ENCODE measurements at regions not wholly inside any gene's neighbourhood (a gene's known extent, or its start where the extent isn't known, plus 50 kb on each side); places are given as distances from the start of the nearest gene placed in this dataset.
"Not testable (repeated sequence)": the region's sequence is repeated elsewhere in the genome, so short reads cannot be mapped to it uniquely, and the experiment has no call there.

DNA sequence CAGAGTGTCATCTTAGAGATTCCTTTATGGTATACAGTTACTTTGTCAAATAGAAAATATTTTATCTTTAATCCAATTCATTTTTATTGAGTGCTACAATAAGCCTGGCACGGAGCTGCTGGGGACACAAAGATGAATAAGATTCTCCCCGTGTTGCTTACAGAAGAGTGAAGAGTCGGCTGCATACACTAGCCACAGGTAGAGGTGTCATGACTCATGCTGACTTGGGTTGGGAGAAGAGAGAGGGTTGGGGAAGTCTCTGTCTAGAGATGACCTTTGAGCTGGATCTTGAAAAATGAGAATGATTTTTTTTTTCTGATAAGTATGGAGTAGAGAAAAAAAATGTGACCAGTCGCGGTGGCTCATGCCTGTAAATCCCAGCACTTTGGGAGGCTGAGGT, 289.9 kb upstream of the CELF2 start:
- no peaks in the 10 kb centered on the region for H3K36me3 ChIP-seq (ENCODE audit: control insufficient read depth, insufficient read depth, low read length)
- 91 to 93% methylated on average over 2 to 3 of the region's 5 CpGs for WGBS, 2 experiments (ENCODE audit: insufficient coverage in 2 of 2)
- no peak overlapping the region for H3K27ac ChIP-seq (ENCODE audit: low read depth, low read length, severe bottlenecking)
- no peak overlapping the region for H3K4me3 ChIP-seq (ENCODE audit: extremely low read depth, insufficient read depth, low read length, poor library complexity, severe bottlenecking)
- no peaks in the 10 kb centered on the region for H3K9me3 ChIP-seq (ENCODE audit: control insufficient read depth, low read length)
- no peaks in the 10 kb centered on the region for H3K4me1 ChIP-seq (ENCODE audit: control insufficient read depth, insufficient read depth, low read length, poor library complexity, severe bottlenecking)

DNA sequence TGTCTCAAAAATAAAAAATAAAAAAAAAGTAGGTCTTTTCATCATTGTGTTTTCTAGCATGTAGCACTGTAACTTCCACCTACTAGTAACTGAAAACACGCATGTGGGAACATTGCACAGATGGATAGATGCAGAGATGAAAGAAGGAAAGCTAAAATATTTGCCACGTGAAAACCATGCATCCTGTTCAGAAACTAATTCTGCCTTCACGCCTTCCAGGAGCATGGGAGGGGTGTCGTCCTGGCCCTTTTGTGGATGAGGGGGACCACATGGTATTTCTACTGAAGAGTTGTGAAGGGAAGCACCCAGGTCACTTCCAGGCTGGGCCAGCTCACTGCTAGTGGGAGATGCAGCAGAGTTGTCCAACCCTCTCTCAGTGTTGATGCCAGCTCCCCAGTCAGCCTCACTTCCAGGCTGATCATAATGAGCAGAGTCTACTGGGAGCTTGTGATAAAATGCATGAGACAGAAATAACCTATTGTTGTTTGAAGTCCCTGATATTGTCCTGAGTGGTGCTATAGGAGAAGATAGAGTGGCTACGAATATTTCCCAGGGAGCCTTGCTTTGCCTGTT, 287.1 kb upstream of the CELF2 start:
- Histone ChIP-seq H3K36me3 (ENCODE audit: control insufficient read depth, insufficient read depth, low read length) (no peaks in the 10 kb centered on the region), H3K9me3 (ENCODE audit: control insufficient read depth, low read length) (no peaks in the 10 kb centered on the region), H3K4me3 (ENCODE audit: extremely low read depth, insufficient read depth, low read length, poor library complexity, severe bottlenecking) (no peak overlapping the region), H3K4me1 (ENCODE audit: control insufficient read depth, insufficient read depth, low read length, poor library complexity, severe bottlenecking) (no peaks in the 10 kb centered on the region), H3K27ac (ENCODE audit: low read depth, low read length, severe bottlenecking) (no peak overlapping the region)
- WGBS, 2 experiments (ENCODE audit: insufficient coverage in 2 of 2) = 93% methylated on average over 4 to 5 of the region's 5 CpGs

DNA sequence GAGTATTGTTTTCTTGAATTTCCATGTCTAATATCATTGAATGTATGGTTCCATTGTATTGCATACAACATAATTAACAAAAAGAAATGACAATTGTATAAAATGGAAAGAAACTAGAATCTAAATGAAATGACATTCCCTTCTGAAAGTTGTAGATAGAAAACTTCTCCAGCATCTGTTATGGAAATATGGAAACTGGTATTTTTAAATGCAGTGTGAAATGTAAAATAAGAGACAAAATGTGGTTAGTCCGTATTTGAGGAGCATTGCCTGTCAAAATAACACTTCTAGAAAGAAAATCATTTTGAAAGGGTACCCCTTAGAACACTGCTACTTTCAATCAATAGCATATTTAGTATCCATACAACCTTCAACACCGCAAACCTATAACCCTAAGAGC, 286.3 kb upstream of the CELF2 start:
- no CpG with 5 or more reads among the region's 2 CpGs for WGBS, 2 experiments (ENCODE audit: insufficient coverage in 2 of 2)
- no peak overlapping the region for H3K27ac ChIP-seq (ENCODE audit: low read depth, low read length, severe bottlenecking)
- H3K4me3 ChIP-seq (ENCODE audit: extremely low read depth, insufficient read depth, low read length, poor library complexity, severe bottlenecking) = no peak overlapping the region
- no peaks in the 10 kb centered on the region for H3K36me3 ChIP-seq (ENCODE audit: control insufficient read depth, insufficient read depth, low read length)
- no peaks in the 10 kb centered on the region for H3K9me3 ChIP-seq (ENCODE audit: control insufficient read depth, low read length)
- no peaks in the 10 kb centered on the region for H3K4me1 ChIP-seq (ENCODE audit: control insufficient read depth, insufficient read depth, low read length, poor library complexity, severe bottlenecking)

DNA sequence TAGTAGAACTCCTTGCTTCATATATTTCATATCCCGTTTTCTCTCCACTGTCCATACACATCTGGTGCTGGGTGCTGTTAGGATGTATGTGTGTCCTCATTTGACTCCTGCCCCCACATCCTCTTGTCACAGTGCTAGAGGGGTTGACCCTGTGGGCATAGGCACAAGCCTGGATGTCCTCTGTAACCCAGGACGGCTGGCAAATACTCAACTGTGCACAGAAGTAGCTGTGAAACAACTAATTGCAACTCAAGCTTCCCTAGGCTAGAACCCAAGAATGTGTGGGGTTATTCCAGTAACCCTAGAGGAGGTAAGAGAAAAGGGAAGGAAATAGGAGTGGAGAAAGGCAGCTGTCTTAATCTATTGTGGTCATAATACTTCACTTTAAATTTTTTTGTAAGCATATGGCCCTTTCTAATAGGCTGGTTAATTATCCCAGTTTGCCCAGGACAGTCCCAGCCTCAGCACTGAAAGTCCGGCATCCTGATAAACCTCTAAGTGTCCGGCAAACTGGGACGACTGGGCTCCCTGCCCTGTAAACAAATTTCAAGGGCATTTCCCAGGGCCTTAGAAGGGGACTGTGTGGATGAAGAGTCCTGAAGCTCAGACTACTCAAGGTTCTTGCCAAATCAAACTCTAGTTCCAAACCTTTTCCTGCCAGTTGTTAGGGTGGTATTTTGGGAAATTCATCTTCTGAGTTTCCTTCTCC, 283.2 kb upstream of the CELF2 start:
- H3K36me3 ChIP-seq (ENCODE audit: control insufficient read depth, insufficient read depth, low read length) = no peaks in the 10 kb centered on the region
- no peaks in the 10 kb centered on the region for H3K4me1 ChIP-seq (ENCODE audit: control insufficient read depth, insufficient read depth, low read length, poor library complexity, severe bottlenecking)
- no peak overlapping the region for H3K4me3 ChIP-seq (ENCODE audit: extremely low read depth, insufficient read depth, low read length, poor library complexity, severe bottlenecking)
- H3K9me3 ChIP-seq (ENCODE audit: control insufficient read depth, low read length) = no peaks in the 10 kb centered on the region
- H3K27ac ChIP-seq (ENCODE audit: low read depth, low read length, severe bottlenecking) = no peak overlapping the region
- 96% methylated on average over 4 of the region's 5 CpGs; no CpG with 5 or more reads in 1 of the 2 experiments for WGBS, 2 experiments (ENCODE audit: insufficient coverage in 2 of 2)

DNA sequence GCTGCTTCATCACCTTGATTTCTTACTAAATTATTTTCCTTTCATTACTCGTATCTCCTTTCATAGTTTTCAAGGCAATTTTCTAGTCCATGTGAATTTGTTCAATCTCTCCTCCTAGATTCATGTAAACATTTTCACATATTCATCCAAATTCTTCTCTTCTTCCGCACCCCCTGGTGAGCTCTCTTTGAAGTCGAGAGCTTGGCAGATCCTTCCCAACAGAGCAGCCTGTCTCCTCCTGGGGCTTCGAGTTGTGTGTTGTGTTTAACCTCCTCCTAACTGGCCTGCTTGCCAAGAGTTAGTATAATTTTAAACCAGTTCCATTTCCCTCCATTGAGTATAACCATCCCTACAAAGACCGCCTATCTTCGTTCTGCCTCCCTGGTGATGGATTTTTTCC, 272.4 kb upstream of the CELF2 start:
- Histone ChIP-seq H3K4me3 (ENCODE audit: extremely low read depth, insufficient read depth, low read length, poor library complexity, severe bottlenecking) (no peak overlapping the region), H3K4me1 (ENCODE audit: control insufficient read depth, insufficient read depth, low read length, poor library complexity, severe bottlenecking) (no peaks in the 10 kb centered on the region)
- 73% methylated on average over 2 to 4 of the region's 6 CpGs for WGBS, 2 experiments (ENCODE audit: insufficient coverage in 2 of 2)

DNA sequence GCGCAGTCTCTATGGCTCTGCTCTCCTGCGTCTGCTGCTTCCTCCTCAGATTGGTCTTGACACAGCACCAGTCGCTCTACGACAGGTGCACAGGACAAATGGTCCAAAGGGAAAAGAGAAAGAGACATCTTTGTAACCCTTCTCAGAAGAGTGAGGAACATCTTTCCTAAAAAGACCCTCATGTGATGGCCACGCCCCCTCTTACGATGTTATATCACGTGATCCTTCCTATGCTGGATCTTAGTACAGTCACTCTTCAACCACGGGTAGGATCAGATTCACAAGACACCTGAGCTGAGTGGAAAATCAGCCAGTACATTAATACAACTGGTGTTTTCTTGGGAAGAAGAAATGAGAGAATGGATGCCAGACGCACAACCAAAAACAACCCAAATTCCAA, 262.2 kb upstream of the CELF2 start:
- Histone ChIP-seq H3K9me3 (ENCODE audit: control insufficient read depth, low read length) (no peaks in the 10 kb centered on the region), H3K27ac (ENCODE audit: low read depth, low read length, severe bottlenecking) (no peak overlapping the region), H3K4me3 (ENCODE audit: extremely low read depth, insufficient read depth, low read length, poor library complexity, severe bottlenecking) (no peak overlapping the region), H3K36me3 (ENCODE audit: control insufficient read depth, insufficient read depth, low read length) (no peaks in the 10 kb centered on the region), H3K4me1 (ENCODE audit: control insufficient read depth, insufficient read depth, low read length, poor library complexity, severe bottlenecking) (no peaks in the 10 kb centered on the region)
- 93% methylated on average over 7 of the region's 9 CpGs; no CpG with 5 or more reads in 1 of the 2 experiments for WGBS, 2 experiments (ENCODE audit: insufficient coverage in 2 of 2)

More for the DNA sequence above, 272.4 kb upstream of the CELF2 start:
- Histone ChIP-seq H3K27ac (ENCODE audit: low read depth, low read length, severe bottlenecking) (no peak overlapping the region), H3K9me3 (ENCODE audit: control insufficient read depth, low read length) (no peaks in the 10 kb centered on the region), H3K36me3 (ENCODE audit: control insufficient read depth, insufficient read depth, low read length) (no peaks in the 10 kb centered on the region)

DNA sequence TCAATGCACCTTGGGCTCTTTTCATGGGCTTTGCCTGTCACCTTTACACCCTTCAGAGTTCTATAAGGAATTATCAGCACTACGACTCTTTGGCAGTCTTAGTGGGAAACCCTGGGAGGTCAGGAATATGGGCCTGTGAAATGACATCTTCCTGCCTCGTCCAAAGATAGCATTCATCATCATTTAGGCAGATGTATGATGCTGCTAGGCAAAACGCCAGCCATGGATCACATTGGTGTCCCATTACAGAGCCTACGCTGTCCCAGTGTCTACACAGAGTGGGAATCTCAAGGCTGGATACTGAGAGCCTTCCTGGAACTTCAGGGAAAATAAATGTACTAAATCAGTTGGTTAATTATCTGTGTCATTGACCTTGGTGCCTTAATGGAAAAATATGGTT, 259.4 kb upstream of the CELF2 start:
- Histone ChIP-seq H3K4me3 (ENCODE audit: extremely low read depth, insufficient read depth, low read length, poor library complexity, severe bottlenecking) (no peak overlapping the region), H3K9me3 (ENCODE audit: control insufficient read depth, low read length) (no peaks in the 10 kb centered on the region), H3K27ac (ENCODE audit: low read depth, low read length, severe bottlenecking) (no peak overlapping the region), H3K4me1 (ENCODE audit: control insufficient read depth, insufficient read depth, low read length, poor library complexity, severe bottlenecking) (no peaks in the 10 kb centered on the region), H3K36me3 (ENCODE audit: control insufficient read depth, insufficient read depth, low read length) (no peaks in the 10 kb centered on the region)
- WGBS, 2 experiments (ENCODE audit: insufficient coverage in 2 of 2) = 90 to 100% methylated on average over 2 to 4 of the region's 4 CpGs

DNA sequence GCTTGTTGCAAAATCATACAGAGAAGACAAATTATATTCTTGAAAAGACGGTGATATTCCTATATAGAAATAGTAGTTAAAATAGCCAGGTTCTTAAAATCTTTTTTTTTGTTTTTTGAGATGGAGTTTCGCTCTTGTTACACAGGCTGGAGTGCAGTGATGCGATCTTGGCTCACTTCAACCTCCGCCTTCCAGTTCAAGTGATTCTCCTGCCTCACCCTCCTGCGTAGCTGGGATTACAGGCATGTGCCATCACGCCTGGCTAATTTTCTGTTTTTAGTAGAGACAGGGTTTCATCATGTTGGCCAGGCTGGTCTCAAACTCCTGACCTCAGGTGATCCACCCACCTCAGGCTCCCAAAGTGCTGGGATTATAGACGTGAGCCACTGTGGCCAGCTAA, 257.9 kb upstream of the CELF2 start:
- not testable (repeated sequence) for H3K27ac ChIP-seq (ENCODE audit: low read depth, low read length, severe bottlenecking); H3K9me3 ChIP-seq (ENCODE audit: control insufficient read depth, low read length); H3K4me3 ChIP-seq (ENCODE audit: extremely low read depth, insufficient read depth, low read length, poor library complexity, severe bottlenecking); H3K36me3 ChIP-seq (ENCODE audit: control insufficient read depth, insufficient read depth, low read length); H3K4me1 ChIP-seq (ENCODE audit: control insufficient read depth, insufficient read depth, low read length, poor library complexity, severe bottlenecking)
- WGBS, 2 experiments (ENCODE audit: insufficient coverage in 2 of 2) = 83 to 97% methylated on average over 5 to 7 of the region's 7 CpGs

DNA sequence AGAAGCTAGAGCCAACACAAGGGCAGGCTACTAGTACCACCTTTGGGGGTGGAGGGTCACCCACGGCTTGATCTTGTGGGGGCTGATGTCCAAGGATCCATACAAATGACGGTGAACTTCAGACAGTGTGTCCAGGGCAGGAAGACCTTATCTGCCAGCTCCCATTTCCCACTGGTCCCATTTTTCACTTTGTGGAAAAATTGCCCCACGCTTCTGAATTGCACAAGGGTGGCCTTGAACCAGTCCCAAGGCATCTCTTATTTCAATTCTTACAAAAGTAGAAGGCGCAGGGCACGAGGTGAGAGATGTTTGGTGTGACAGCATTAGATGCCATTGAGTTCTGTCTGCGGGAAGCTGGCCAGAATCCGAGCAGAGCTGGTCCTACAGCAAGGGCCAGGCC, 252.7 kb upstream of the CELF2 start:
- no peak overlapping the region for H3K27ac ChIP-seq (ENCODE audit: low read depth, low read length, severe bottlenecking)

DNA sequence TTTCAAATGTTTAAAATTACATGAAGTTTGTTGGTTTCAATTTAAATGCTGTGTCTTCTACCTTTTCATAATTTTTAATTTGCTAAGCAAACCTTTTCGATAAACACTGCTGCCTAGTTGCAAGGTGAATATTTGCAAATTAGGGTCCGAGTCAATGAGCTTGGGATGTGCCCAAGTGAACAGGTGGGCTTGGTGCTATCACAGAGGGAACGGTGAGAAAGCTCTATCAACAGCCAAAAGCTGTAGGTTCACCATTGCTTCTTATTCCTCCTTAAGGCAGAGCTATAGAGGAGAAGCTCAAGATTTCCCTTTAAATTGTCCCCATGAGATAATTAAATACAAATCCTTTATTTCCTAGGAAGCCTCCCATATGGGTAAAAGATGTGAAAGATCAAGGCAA, 245.3 kb upstream of the CELF2 start:
- no peaks in the 10 kb centered on the region for H3K4me1 ChIP-seq (ENCODE audit: control insufficient read depth, insufficient read depth, low read length, poor library complexity, severe bottlenecking)
- H3K9me3 ChIP-seq (ENCODE audit: control insufficient read depth, low read length) = no peaks in the 10 kb centered on the region
- no peaks in the 10 kb centered on the region for H3K36me3 ChIP-seq (ENCODE audit: control insufficient read depth, insufficient read depth, low read length)
- WGBS, 2 experiments (ENCODE audit: insufficient coverage in 2 of 2) = 92 to 100% methylated on average over 3 of the region's 3 CpGs
- no peak overlapping the region for H3K4me3 ChIP-seq (ENCODE audit: extremely low read depth, insufficient read depth, low read length, poor library complexity, severe bottlenecking)
- H3K27ac ChIP-seq (ENCODE audit: low read depth, low read length, severe bottlenecking) = no peak overlapping the region

More for the DNA sequence above, 252.7 kb upstream of the CELF2 start:
- H3K9me3 ChIP-seq (ENCODE audit: control insufficient read depth, low read length) = no peaks in the 10 kb centered on the region
- no peaks in the 10 kb centered on the region for H3K36me3 ChIP-seq (ENCODE audit: control insufficient read depth, insufficient read depth, low read length)
- H3K4me3 ChIP-seq (ENCODE audit: extremely low read depth, insufficient read depth, low read length, poor library complexity, severe bottlenecking) = no peak overlapping the region
- no peaks in the 10 kb centered on the region for H3K4me1 ChIP-seq (ENCODE audit: control insufficient read depth, insufficient read depth, low read length, poor library complexity, severe bottlenecking)
- WGBS, 2 experiments (ENCODE audit: insufficient coverage in 2 of 2) = 94% methylated on average over 6 of the region's 7 CpGs

DNA sequence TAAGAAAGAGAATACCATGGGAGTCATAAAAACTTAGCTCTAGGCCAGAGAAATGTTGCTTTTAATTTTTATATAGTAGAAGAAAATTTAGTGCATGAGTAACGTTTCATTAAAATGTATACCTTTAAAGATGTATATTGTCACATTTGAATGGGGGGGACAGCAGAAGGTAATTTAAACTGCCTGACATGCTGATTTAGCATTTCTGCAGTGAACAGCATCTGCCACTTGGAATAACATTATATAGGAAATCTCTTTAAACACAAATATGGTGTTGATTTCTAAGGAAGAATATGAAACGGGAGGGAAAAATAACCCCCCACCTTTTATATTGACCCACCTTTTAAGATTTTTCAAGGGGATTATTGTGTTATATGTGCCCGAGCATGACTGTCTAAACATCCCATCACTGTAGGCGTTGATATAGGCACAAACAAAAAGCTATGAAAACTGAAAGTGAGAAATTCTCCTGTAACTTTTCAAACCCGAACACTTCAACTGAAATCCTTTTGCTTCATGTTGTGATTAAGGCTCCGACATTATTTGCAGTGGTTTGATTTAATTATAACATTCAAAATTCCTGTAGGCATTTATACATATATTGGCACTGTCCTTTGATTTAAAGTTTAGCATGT, 244.7 kb upstream of the CELF2 start:
- no peaks in the 10 kb centered on the region for H3K9me3 ChIP-seq (ENCODE audit: control insufficient read depth, low read length)
- H3K36me3 ChIP-seq (ENCODE audit: control insufficient read depth, insufficient read depth, low read length) = no peaks in the 10 kb centered on the region
- no peak overlapping the region for H3K4me3 ChIP-seq (ENCODE audit: extremely low read depth, insufficient read depth, low read length, poor library complexity, severe bottlenecking)
- no peaks in the 10 kb centered on the region for H3K4me1 ChIP-seq (ENCODE audit: control insufficient read depth, insufficient read depth, low read length, poor library complexity, severe bottlenecking)
- 100% methylated on average over 1 of the region's 6 CpGs; no CpG with 5 or more reads in 1 of the 2 experiments for WGBS, 2 experiments (ENCODE audit: insufficient coverage in 2 of 2)
- H3K27ac ChIP-seq (ENCODE audit: low read depth, low read length, severe bottlenecking) = no peak overlapping the region
